Transverse colon (tissue), 3 donors: ENCODE measurements at regions not wholly inside any gene's neighbourhood (a gene's known extent, or its start where the extent isn't known, plus 50 kb on each side); places are given as distances from the start of the nearest gene placed in this dataset.

Experiments used
- CTCF ChIP-seq, 5 experiments: fragments of 200-600 bp in 3 of 5; fragments of 450-650 bp in 2 of 5; sonication (generic) in 3 of 5; IDR thresholded peaks; 1 replicate in 2 of 5; 2 replicates in 3 of 5; pipeline ENCODE4 v1.5.1; 2016 to 2017; ENCODE audit warnings: antibody characterized with exemption in 5 of 5, inconsistent platforms in 3 of 5, mild to moderate bottlenecking in 2 of 5, moderate library complexity in 1 of 5
- EP300 ChIP-seq: sonication (generic); formaldehyde crosslinking; IDR thresholded peaks from one replicate; pipeline ENCODE4 v1.6.1; 2017; ENCODE audit warnings: antibody characterized with exemption, low read depth

GRCh38 chrX:20441123-20441522 lies 174.4 kb upstream of the RPS6KA3 start:
- no peak for TF ChIP-seq CTCF (IDR thresholded peaks at IDR 0.05)
- no peak for TF ChIP-seq EP300
